GM13976 (cell line): ENCODE measurements at regions not wholly inside any gene's neighbourhood (a gene's known extent, or its start where the extent isn't known, plus 50 kb on each side); places are given as distances from the start of the nearest gene placed in this dataset.

Experiments
- DNase-seq: peaks from one replicate; pipeline ENCODE4 v3.0.0; 2012; ENCODE audit warnings: low spot score
- CTCF ChIP-seq: IDR thresholded peaks from 2 replicates; pipeline ENCODE4 v1.5.1; 2012; ENCODE audit warnings: borderline replicate concordance, mild to moderate bottlenecking; ENCODE audit not compliant: insufficient read depth; ENCODE audit errors: extremely low read depth, missing control alignments, control extremely low read depth
- in situ Hi-C: fragments of 300-500 bp; cut with MboI; formaldehyde crosslinking; loops from one replicate; pipeline ENCODE4 v1.12.0; 2022; ENCODE audit warnings: low sequenced_read_pairs, mixed read lengths, inconsistent platforms; ENCODE audit not compliant: unreplicated experiment

- DNase-seq: no peak
- in situ Hi-C loops: no loop called here
- no peak for TF ChIP-seq CTCF
Observed at GRCh38 chr1:115210302-115210711, 121.0 kb upstream of the TSPAN2 start.

- no peak for TF ChIP-seq CTCF
- DNase-seq: no peak
- in situ Hi-C loops: no loop called here
Observed at GRCh38 chr1:115204513-115204912, 115.2 kb upstream of the TSPAN2 start.

GRCh38 chr1:115203287-115203686 is 114.0 kb upstream of the TSPAN2 start:
- TF ChIP-seq CTCF: no peak
- DNase-seq: no peak
- in situ Hi-C loops: no loop called here

- no peak for DNase-seq
- TF ChIP-seq CTCF: no peak
- in situ Hi-C loops: no loop called here
Observed at GRCh38 chr1:115201598-115201997, 112.3 kb upstream of the TSPAN2 start.

GRCh38 chr1:115199416-115200132 is 110.3 kb upstream of the TSPAN2 start:
- in situ Hi-C loops: no loop called here
- no peak for TF ChIP-seq CTCF
- DNase-seq: no peak

- TF ChIP-seq CTCF: no peak
- in situ Hi-C loops: no loop called here
- DNase-seq: no peak
Observed at GRCh38 chr1:115198938-115199337, 109.6 kb upstream of the TSPAN2 start.
